ENCODE measurements at regions not wholly inside any gene's neighbourhood (a gene's known extent, or its start where the extent isn't known, plus 50 kb on each side); places are given as distances from the start of the nearest gene placed in this dataset.

GRCh38 chr6:44629636-44630035, 242.1 kb downstream of the CDC5L start:
- TF ChIP-seq, protein P1, sequence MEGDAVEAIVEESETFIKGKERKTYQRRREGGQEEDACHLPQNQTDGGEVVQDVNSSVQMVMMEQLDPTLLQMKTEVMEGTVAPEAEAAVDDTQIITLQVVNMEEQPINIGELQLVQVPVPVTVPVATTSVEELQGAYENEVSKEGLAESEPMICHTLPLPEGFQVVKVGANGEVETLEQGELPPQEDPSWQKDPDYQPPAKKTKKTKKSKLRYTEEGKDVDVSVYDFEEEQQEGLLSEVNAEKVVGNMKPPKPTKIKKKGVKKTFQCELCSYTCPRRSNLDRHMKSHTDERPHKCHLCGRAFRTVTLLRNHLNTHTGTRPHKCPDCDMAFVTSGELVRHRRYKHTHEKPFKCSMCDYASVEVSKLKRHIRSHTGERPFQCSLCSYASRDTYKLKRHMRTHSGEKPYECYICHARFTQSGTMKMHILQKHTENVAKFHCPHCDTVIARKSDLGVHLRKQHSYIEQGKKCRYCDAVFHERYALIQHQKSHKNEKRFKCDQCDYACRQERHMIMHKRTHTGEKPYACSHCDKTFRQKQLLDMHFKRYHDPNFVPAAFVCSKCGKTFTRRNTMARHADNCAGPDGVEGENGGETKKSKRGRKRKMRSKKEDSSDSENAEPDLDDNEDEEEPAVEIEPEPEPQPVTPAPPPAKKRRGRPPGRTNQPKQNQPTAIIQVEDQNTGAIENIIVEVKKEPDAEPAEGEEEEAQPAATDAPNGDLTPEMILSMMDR (IDR thresholded peaks at IDR 0.05; ENCODE audit: borderline replicate concordance, insufficient read depth, low read depth, low read length): no peak
- no peak overlapping the region for H3K4me3 ChIP-seq (ENCODE audit: low read depth, low read length)

- no peak overlapping the region for H3K4me3 ChIP-seq (ENCODE audit: low read depth, low read length)
- TF ChIP-seq, protein P1 (IDR thresholded peaks at IDR 0.05; ENCODE audit: borderline replicate concordance, insufficient read depth, low read depth, low read length): 0 out of 2 replicates have a peak, but pooled peaks have one; percentile 35
These were observed 242.9 kb downstream of the CDC5L start for GRCh38 chr6:44630125-44631028.

DNA sequence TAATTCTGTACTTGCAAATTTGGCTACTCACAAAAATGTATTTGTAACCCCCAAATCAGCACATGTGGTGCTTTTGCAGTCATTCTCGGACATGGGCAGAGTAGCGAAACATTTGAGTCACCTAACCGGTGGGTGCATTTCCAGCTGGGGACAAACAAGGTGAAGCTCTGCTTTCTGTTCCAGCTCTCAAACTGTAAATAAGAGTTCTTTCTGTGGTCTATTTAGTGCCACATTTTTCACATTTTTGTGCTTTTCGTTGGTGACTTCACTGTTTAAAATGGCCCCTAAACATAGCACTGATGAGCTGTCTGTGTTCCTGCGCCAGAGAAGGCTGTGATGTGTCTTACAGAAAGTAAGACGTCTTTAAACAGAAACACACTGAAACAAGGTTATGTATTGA, 244.5 kb downstream of the CDC5L start:
- H3K4me3 ChIP-seq (ENCODE audit: low read depth, low read length): no peak overlapping the region
- TF ChIP-seq, protein P1 (IDR thresholded peaks at IDR 0.05; ENCODE audit: borderline replicate concordance, insufficient read depth, low read depth, low read length): no peak

DNA sequence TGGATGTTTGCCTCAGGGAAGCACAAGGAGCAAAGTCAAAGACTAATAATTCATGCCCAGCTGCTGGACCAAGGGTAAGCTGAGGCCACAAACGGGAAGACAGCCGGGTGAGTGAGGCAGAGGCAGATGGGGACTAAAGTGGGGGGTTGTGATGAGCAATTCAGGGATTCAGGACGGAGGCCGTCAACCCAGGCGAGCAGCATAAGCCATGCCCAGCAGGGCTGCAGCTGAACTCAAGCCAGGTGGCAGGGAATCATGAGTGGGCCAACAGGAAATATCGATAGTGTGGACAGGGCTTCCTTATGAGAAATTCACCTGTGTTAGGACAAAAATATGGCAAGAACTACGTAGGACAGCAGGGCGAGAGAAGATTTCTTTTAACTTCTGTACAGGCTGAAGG, 246.8 kb downstream of the CDC5L start:
- TF ChIP-seq, protein P1 (IDR thresholded peaks at IDR 0.05; ENCODE audit: borderline replicate concordance, insufficient read depth, low read depth, low read length): no peak
- H3K4me3 ChIP-seq (ENCODE audit: low read depth, low read length): no peak overlapping the region

- TF ChIP-seq, protein P1 (IDR thresholded peaks at IDR 0.05; ENCODE audit: borderline replicate concordance, insufficient read depth, low read depth, low read length): no peak
- H3K4me3 ChIP-seq (ENCODE audit: low read depth, low read length): no peak overlapping the region
These were observed 248.0 kb downstream of the CDC5L start for GRCh38 chr6:44635486-44635885.

- no peak overlapping the region for H3K4me3 ChIP-seq (ENCODE audit: low read depth, low read length)
- TF ChIP-seq, protein P1 (IDR thresholded peaks at IDR 0.05; ENCODE audit: borderline replicate concordance, insufficient read depth, low read depth, low read length): no peak
These were observed 249.2 kb downstream of the CDC5L start for GRCh38 chr6:44636561-44637248.
